ENCODE measurements at regions not wholly inside any gene's neighbourhood (a gene's known extent, or its start where the extent isn't known, plus 50 kb on each side); places are given as distances from the start of the nearest gene placed in this dataset.

- Histone ChIP-seq H3K27ac (ENCODE audit: extremely low read length, insufficient read depth, low read length) (no peak overlapping the region), H3K79me2 (ENCODE audit: insufficient read depth, low read length) (no peaks in the 10 kb centered on the region), H3K4me3 (replicated peaks in 1 of 3; ENCODE audit: insufficient read depth in 1 of 3, low read depth in 2 of 3, low read length in 3 of 3) (no peak overlapping the region), H3K36me3 (replicated peaks in 1 of 2; ENCODE audit: control insufficient read depth in 1 of 2, insufficient read depth in 2 of 2, low read length in 2 of 2) (no peaks in the 10 kb centered on the region), H3K27me3 (ENCODE audit: control insufficient read depth in 1 of 2, insufficient read depth in 2 of 2, low read length in 2 of 2) (0 out of 5 replicates have a peak, but pooled peaks cover 0 to 10% of the 10 kb centered on the region in 2 experiments), H3K9ac (ENCODE audit: insufficient read depth, low read depth, low read length) (no peak overlapping the region), H4K20me1 (ENCODE audit: insufficient read depth, low read length) (no peaks in the 10 kb centered on the region), H3K9me3 (ENCODE audit: low read length) (no peaks in the 10 kb centered on the region), H3K4me2 (ENCODE audit: low read depth, low read length) (no peak overlapping the region), H2AFZ (ENCODE audit: low read length) (no peak overlapping the region), H3K4me1 (ENCODE audit: insufficient read depth, low read length) (no peaks in the 10 kb centered on the region)
- ChIA-PET CTCF (ENCODE audit: low intra/inter-chr PET ratio, low total read pairs) (interaction anchor here (1.0 kb wide), 1 partner anchor 24 kb away, joined by 3 read pairs; no protein-coding TSS in a partner anchor), POLR2A (no interaction called here)
- ATAC-seq = no peak
- in situ Hi-C loops (cut with HindIII; ENCODE audit: extremely low pct_ligation_motif_present, low pct_unique_long_range_greater_than_20kb) = no loop called here
- DNase-seq (ENCODE audit: low spot score) = no peak
- BruUV-seq (replicated peaks) = no TSS peak
- intact Hi-C loops (cut with micrococcal nuclease; ENCODE audit: unreplicated experiment) = loop anchor here (1.0 to 2.0 kb wide), 3 partner anchors 29 to 478 kb away; no protein-coding TSS in a partner anchor
- 34% methylated on average over 6 of the region's 6 CpGs for WGBS (ENCODE audit: low lambda C conversion rate)
- TF ChIP-seq MNT (IDR thresholded peaks at IDR 0.05) = peak; percentile 67
- TF ChIP-seq AGO2 (optimal IDR thresholded peaks at IDR 0.05; ENCODE audit: low read depth, low read length) = no peak
- no peak for TF ChIP-seq TBX3 (IDR thresholded peaks at IDR 0.05; ENCODE audit: borderline replicate concordance)
- no peak for FAIRE-seq
Measured at GRCh38 chr1:165114889-165115285, 241.6 kb downstream of the LMX1A start.

- CTCF ChIA-PET (ENCODE audit: low intra/inter-chr PET ratio, low total read pairs) = interaction anchor here (0.7 to 1.0 kb wide), 3 partner anchors 24 to 255 kb away, joined by 3 read pairs; no protein-coding TSS in a partner anchor
- DNase-seq (ENCODE audit: low spot score) (peak; percentile 35), FAIRE-seq (peak; percentile 76), ATAC-seq (peak; percentile 67)
- H2AFZ ChIP-seq (ENCODE audit: low read length) = no peak overlapping the region
- WGBS (ENCODE audit: low lambda C conversion rate) = 16% methylated on average over 14 of the region's 14 CpGs
- BruUV-seq (replicated peaks) = no TSS peak
- no peak overlapping the region for H3K4me3 ChIP-seq (replicated peaks in 1 of 3; ENCODE audit: insufficient read depth in 1 of 3, low read depth in 2 of 3, low read length in 3 of 3)
- intact Hi-C loops (cut with micrococcal nuclease; ENCODE audit: unreplicated experiment) = loop anchor here (1.0 to 2.0 kb wide), 3 partner anchors 30 to 479 kb away; no protein-coding TSS in a partner anchor
- H3K36me3 ChIP-seq (replicated peaks in 1 of 2; ENCODE audit: control insufficient read depth in 1 of 2, insufficient read depth in 2 of 2, low read length in 2 of 2) = no peaks in the 10 kb centered on the region
- H3K79me2 ChIP-seq (ENCODE audit: insufficient read depth, low read length) = no peaks in the 10 kb centered on the region
- no peaks in the 10 kb centered on the region for H3K4me1 ChIP-seq (ENCODE audit: insufficient read depth, low read length)
- H3K9me3 ChIP-seq (ENCODE audit: low read length) = no peaks in the 10 kb centered on the region
- POLR2A ChIA-PET = no interaction called here
- in situ Hi-C loops (cut with HindIII; ENCODE audit: extremely low pct_ligation_motif_present, low pct_unique_long_range_greater_than_20kb) = no loop called here
- no peaks in the 10 kb centered on the region for H4K20me1 ChIP-seq (ENCODE audit: insufficient read depth, low read length)
- no peak overlapping the region for H3K9ac ChIP-seq (ENCODE audit: insufficient read depth, low read depth, low read length)
- H3K4me2 ChIP-seq (ENCODE audit: low read depth, low read length) = no peak overlapping the region
- H3K27ac ChIP-seq (ENCODE audit: extremely low read length, insufficient read depth, low read length) = no peak overlapping the region
- 0 out of 5 replicates have a peak, but pooled peaks cover 0 to 10% of the 10 kb centered on the region in 2 experiments for H3K27me3 ChIP-seq (ENCODE audit: control insufficient read depth in 1 of 2, insufficient read depth in 2 of 2, low read length in 2 of 2)
- TF ChIP-seq DMTF1 (CRISPR knock-in tag; IDR thresholded peaks at IDR 0.05) = no peak
- no peak for TF ChIP-seq NCOA1 (CRISPR knock-in tag; IDR thresholded peaks at IDR 0.05)
- no peak for TF ChIP-seq ZNF136 (CRISPR knock-in tag; IDR thresholded peaks at IDR 0.05; ENCODE audit: low read depth)
- TF ChIP-seq ARID3A (IDR thresholded peaks at IDR 0.05; ENCODE audit: low read depth, low read length) = peak; percentile 38; the same call in 1 of the 2 replicates
- peak; percentile 64 for TF ChIP-seq STAG1 (CRISPR knock-in tag; IDR thresholded peaks at IDR 0.05)
- TF ChIP-seq ARID2 (CRISPR knock-in tag; IDR thresholded peaks at IDR 0.05; ENCODE audit: borderline replicate concordance) = no peak
Measured at GRCh38 chr1:165114022-165114888, 242.3 kb downstream of the LMX1A start.
